ENCODE measurements at regions not wholly inside any gene's neighbourhood (a gene's known extent, or its start where the extent isn't known, plus 50 kb on each side); places are given as distances from the start of the nearest gene placed in this dataset.

GRCh38 chrX:94662689-94663088 lies 988.7 kb downstream of the FAM133A start:
- TF ChIP-seq CTCF (IDR thresholded peaks at IDR 0.05) (no peak), POLR2A (IDR thresholded peaks at IDR 0.05) (no peak)
